ENCODE measurements at regions not wholly inside any gene's neighbourhood (a gene's known extent, or its start where the extent isn't known, plus 50 kb on each side); places are given as distances from the start of the nearest gene placed in this dataset.
"Not testable (repeated sequence)": the region's sequence is repeated elsewhere in the genome, so short reads cannot be mapped to it uniquely, and the experiment has no call there.

GRCh38 chr1:70608815-70609214 is 197.7 kb downstream of the CTH start:
- no peak overlapping the region for H3K27ac ChIP-seq (ENCODE audit: insufficient read length, low read depth, low read length)
- no peak overlapping the region for H4K8ac ChIP-seq (replicated peaks; ENCODE audit: insufficient read length, low read depth, low read length)
- H3K23ac ChIP-seq (ENCODE audit: insufficient read length, low read depth, low read length): no peak overlapping the region
- DNase-seq: no peak
- H3T11ph ChIP-seq (ENCODE audit: low read length): no peak overlapping the region
- no peaks in the 10 kb centered on the region for H3K4me1 ChIP-seq (ENCODE audit: insufficient read depth, low read length)
- TF ChIP-seq CTCF (conservative IDR thresholded peaks at IDR 0.05): no peak
- no peak overlapping the region for H2BK15ac ChIP-seq (ENCODE audit: low read depth, low read length)
- H3K9ac ChIP-seq (ENCODE audit: extremely low read depth, insufficient read length, low read length): no peak overlapping the region
- H3K4me2 ChIP-seq (ENCODE audit: insufficient read depth, insufficient read length, low read length): no peak overlapping the region
- 0 out of 7 replicates have a peak overlapping the region, but pooled peaks of 1 of the 3 experiments have one; percentile 45 for H3K27ac Mint-ChIP-seq
- H3K23me2 ChIP-seq (ENCODE audit: insufficient read length, low read depth, low read length, poor library complexity, severe bottlenecking): no peaks in the 10 kb centered on the region
- H3K79me1 ChIP-seq (ENCODE audit: insufficient read depth, low read depth, low read length, poor library complexity, severe bottlenecking): no peaks in the 10 kb centered on the region
- no peak overlapping the region for H2AFZ ChIP-seq (ENCODE audit: low read length)
- H3K14ac ChIP-seq (ENCODE audit: insufficient read depth, low read length): no peak overlapping the region
- H4K91ac ChIP-seq (ENCODE audit: insufficient read length, low read depth, low read length): no peak overlapping the region
- no peaks in the 10 kb centered on the region for H3K79me2 ChIP-seq (ENCODE audit: insufficient read depth, low read length)
- no peaks in the 10 kb centered on the region; a peak in 1 of 5 replicates for H3K9me3 Mint-ChIP-seq
- no peak overlapping the region for H3K18ac ChIP-seq (ENCODE audit: insufficient read length, low read depth, low read length)
- no peak overlapping the region for H2BK120ac ChIP-seq (ENCODE audit: low read depth, low read length, poor library complexity, severe bottlenecking)
- H2AK5ac ChIP-seq (ENCODE audit: insufficient read length, low read length): no peak overlapping the region
- no peaks in the 10 kb centered on the region for H4K20me1 ChIP-seq (ENCODE audit: control insufficient read depth, insufficient read depth, insufficient read length)
- no peak overlapping the region for H3K4ac ChIP-seq (ENCODE audit: low read depth, low read length)
- no peak overlapping the region for H3K56ac ChIP-seq (ENCODE audit: insufficient read length, low read depth, low read length)
- no CpG with 5 or more reads among the region's 2 CpGs for WGBS (ENCODE audit: extremely low coverage, insufficient read length, low lambda C conversion rate)
- H4K5ac ChIP-seq (ENCODE audit: insufficient read length, low read depth, low read length): no peak overlapping the region
- H3K9me3 ChIP-seq (ENCODE audit: control insufficient read depth, low read depth, low read length): no peaks in the 10 kb centered on the region
- H2BK5ac ChIP-seq (ENCODE audit: insufficient read length, low read length): no peak overlapping the region
- no peaks in the 10 kb centered on the region for H3K27me3 Mint-ChIP-seq (ENCODE audit: low read depth)
- H3K27me3 ChIP-seq (ENCODE audit: insufficient read depth, low read length): no peaks in the 10 kb centered on the region
- H2BK20ac ChIP-seq (ENCODE audit: low read depth, low read length, poor library complexity, severe bottlenecking): no peak overlapping the region
- H3K36me3 Mint-ChIP-seq (ENCODE audit: insufficient read depth in 1 of 3, low read depth in 3 of 3): no peaks in the 10 kb centered on the region
- no peak overlapping the region for H2BK12ac ChIP-seq (ENCODE audit: insufficient read length, low read depth, low read length)
- no peak overlapping the region for H3K4me3 Mint-ChIP-seq
- peaks cover 0 to 4% of the 10 kb centered on the region in 2 experiments; a peak in 1 of 4 replicates for H3K4me1 Mint-ChIP-seq

- H3K4ac ChIP-seq (ENCODE audit: low read depth, low read length); H2AFZ ChIP-seq (ENCODE audit: low read length); H4K8ac ChIP-seq (replicated peaks; ENCODE audit: insufficient read length, low read depth, low read length); H4K20me1 ChIP-seq (ENCODE audit: control insufficient read depth, insufficient read depth, insufficient read length); H3K56ac ChIP-seq (ENCODE audit: insufficient read length, low read depth, low read length); H3K23ac ChIP-seq (ENCODE audit: insufficient read length, low read depth, low read length); H3K27ac ChIP-seq (ENCODE audit: insufficient read length, low read depth, low read length); H3K9me3 Mint-ChIP-seq; H2AK5ac ChIP-seq (ENCODE audit: insufficient read length, low read length); H2BK5ac ChIP-seq (ENCODE audit: insufficient read length, low read length); H3K9ac ChIP-seq (ENCODE audit: extremely low read depth, insufficient read length, low read length); H2BK12ac ChIP-seq (ENCODE audit: insufficient read length, low read depth, low read length); H3K14ac ChIP-seq (ENCODE audit: insufficient read depth, low read length); H3K27ac Mint-ChIP-seq; H3K4me2 ChIP-seq (ENCODE audit: insufficient read depth, insufficient read length, low read length); H3K79me2 ChIP-seq (ENCODE audit: insufficient read depth, low read length); H3K4me3 Mint-ChIP-seq; H3K36me3 Mint-ChIP-seq (ENCODE audit: insufficient read depth in 1 of 3, low read depth in 3 of 3); H2BK120ac ChIP-seq (ENCODE audit: low read depth, low read length, poor library complexity, severe bottlenecking); H3K9me3 ChIP-seq (ENCODE audit: control insufficient read depth, low read depth, low read length); H4K5ac ChIP-seq (ENCODE audit: insufficient read length, low read depth, low read length); H3K23me2 ChIP-seq (ENCODE audit: insufficient read length, low read depth, low read length, poor library complexity, severe bottlenecking); H3T11ph ChIP-seq (ENCODE audit: low read length); DNase-seq; H2BK20ac ChIP-seq (ENCODE audit: low read depth, low read length, poor library complexity, severe bottlenecking); H3K27me3 Mint-ChIP-seq (ENCODE audit: low read depth); H3K4me1 ChIP-seq (ENCODE audit: insufficient read depth, low read length); H2BK15ac ChIP-seq (ENCODE audit: low read depth, low read length); H3K79me1 ChIP-seq (ENCODE audit: insufficient read depth, low read depth, low read length, poor library complexity, severe bottlenecking); H4K91ac ChIP-seq (ENCODE audit: insufficient read length, low read depth, low read length); H3K4me1 Mint-ChIP-seq; H3K18ac ChIP-seq (ENCODE audit: insufficient read length, low read depth, low read length); H3K27me3 ChIP-seq (ENCODE audit: insufficient read depth, low read length): not testable (repeated sequence)
- WGBS (ENCODE audit: extremely low coverage, insufficient read length, low lambda C conversion rate): no CpG with 5 or more reads among the region's 3 CpGs
Measured at GRCh38 chr1:70610164-70610563, 199.1 kb downstream of the CTH start.

All from H9 (cell line).